ENCODE measurements at regions not wholly inside any gene's neighbourhood (a gene's known extent, or its start where the extent isn't known, plus 50 kb on each side); places are given as distances from the start of the nearest gene placed in this dataset.
A peak's percentile ranks its signal among the peaks of the same experiment; 100 is the strongest.
"Not testable (repeated sequence)": the region's sequence is repeated elsewhere in the genome, so short reads cannot be mapped to it uniquely, and the experiment has no call there.

DNA sequence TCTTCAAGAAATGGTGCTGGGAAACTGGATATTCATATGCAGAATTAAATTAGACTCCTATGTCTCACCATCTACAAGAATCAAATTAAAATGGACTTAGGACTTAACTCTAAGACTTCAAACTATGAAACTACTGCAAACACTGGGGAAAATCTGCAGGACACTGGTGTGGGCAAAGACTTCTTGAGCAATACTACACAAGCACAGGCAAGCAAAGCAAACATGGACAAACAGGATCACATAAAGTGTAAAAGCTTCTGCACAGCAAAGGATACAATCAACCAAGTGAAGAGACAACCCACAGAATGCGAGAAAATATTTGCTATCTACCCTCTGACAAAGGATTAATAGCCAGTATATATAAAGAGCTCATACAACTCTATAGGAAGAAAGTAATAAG lies 1161.1 kb upstream of the CITED2 start:
- H3K4me3 ChIP-seq (ENCODE audit: low read depth, low read length): no peak overlapping the region
- TF ChIP-seq, protein P1, sequence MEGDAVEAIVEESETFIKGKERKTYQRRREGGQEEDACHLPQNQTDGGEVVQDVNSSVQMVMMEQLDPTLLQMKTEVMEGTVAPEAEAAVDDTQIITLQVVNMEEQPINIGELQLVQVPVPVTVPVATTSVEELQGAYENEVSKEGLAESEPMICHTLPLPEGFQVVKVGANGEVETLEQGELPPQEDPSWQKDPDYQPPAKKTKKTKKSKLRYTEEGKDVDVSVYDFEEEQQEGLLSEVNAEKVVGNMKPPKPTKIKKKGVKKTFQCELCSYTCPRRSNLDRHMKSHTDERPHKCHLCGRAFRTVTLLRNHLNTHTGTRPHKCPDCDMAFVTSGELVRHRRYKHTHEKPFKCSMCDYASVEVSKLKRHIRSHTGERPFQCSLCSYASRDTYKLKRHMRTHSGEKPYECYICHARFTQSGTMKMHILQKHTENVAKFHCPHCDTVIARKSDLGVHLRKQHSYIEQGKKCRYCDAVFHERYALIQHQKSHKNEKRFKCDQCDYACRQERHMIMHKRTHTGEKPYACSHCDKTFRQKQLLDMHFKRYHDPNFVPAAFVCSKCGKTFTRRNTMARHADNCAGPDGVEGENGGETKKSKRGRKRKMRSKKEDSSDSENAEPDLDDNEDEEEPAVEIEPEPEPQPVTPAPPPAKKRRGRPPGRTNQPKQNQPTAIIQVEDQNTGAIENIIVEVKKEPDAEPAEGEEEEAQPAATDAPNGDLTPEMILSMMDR (IDR thresholded peaks at IDR 0.05; ENCODE audit: insufficient read depth, low read length): no peak
- no peak for DNase-seq (ENCODE audit: low read depth)

DNA sequence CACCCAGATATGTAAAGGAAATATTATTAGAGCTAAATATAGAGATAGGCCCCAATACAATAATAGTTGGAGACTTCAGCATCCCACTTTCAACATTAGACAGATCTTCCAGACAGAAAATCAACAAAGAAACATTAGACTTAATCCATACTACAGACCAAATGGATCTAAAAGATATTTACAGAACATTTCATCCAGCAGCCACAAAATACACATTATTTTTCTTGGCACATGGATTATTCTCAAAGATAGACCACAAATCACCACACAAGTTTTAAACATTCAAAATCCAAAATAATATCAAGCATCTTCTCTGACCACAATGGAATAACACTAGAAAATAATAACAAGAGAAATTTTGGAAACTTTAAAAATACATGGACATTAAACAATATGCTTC lies 1159.1 kb upstream of the CITED2 start:
- no peak for DNase-seq (ENCODE audit: low read depth)
- TF ChIP-seq, protein P1 (IDR thresholded peaks at IDR 0.05; ENCODE audit: insufficient read depth, low read length): no peak
- H3K4me3 ChIP-seq (ENCODE audit: low read depth, low read length): no peak overlapping the region

DNA sequence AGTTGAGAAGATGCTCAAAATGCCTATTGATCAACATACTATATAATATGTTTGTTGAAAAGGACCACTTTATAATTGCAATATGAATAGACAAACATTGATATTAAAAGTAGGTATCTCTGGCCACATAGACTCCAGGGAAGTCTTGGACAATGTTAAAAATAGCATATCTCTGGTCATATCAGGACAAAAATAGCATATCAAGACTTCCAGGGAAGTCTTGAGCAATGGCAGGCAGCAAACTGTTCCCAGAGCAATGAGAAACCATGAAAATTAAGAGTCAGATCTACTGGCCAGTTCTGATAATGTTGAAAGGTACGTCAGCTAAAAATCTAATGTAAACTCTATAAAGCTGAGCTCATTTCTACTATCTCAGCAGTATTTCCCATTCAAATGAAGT lies 1130.3 kb upstream of the CITED2 start:
- DNase-seq (ENCODE audit: low read depth): peak; percentile 22
- TF ChIP-seq, protein P1 (IDR thresholded peaks at IDR 0.05; ENCODE audit: insufficient read depth, low read length): no peak
- H3K4me3 ChIP-seq (ENCODE audit: low read depth, low read length): no peak overlapping the region

DNA sequence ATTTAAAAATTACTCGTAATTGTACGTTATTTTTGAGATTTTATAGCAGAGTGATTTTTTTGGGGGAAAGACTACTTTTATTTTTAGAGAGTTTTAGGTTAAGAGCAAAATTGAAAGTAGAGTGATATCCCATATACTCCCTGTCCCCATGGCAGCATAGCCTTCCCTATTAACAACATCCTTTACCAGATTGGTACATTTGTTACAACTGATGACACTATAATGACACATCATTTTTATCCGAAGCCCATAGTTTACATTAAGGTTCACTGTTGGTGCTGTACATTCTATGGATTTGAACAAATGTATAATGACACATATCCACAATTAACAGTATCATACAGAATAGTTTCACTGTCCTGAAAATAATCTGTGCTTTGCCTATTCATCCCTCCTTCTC lies 1126.4 kb upstream of the CITED2 start:
- TF ChIP-seq, protein P1 (IDR thresholded peaks at IDR 0.05; ENCODE audit: insufficient read depth, low read length): no peak
- no peak for DNase-seq (ENCODE audit: low read depth)
- H3K4me3 ChIP-seq (ENCODE audit: low read depth, low read length): no peak overlapping the region

DNA sequence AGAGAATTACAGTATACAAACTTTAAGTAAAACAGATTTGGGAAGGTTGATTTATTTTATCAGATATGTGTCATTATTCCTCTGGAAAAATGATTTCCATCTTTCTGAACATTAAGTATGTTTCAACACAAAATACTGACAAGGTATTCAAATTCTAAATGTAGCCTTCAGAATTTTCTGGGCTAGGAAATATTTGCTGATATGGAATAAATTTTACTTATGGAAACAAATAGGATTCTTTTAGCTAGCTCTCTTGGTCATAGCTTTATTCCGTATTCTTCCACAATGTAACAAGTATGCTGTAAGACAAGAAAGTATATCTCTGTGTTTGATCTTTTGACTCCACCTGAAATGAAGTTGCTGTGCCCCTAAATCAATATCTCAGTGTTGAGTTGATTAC lies 1125.2 kb upstream of the CITED2 start:
- H3K4me3 ChIP-seq (ENCODE audit: low read depth, low read length): no peak overlapping the region
- no peak for DNase-seq (ENCODE audit: low read depth)
- TF ChIP-seq, protein P1 (IDR thresholded peaks at IDR 0.05; ENCODE audit: insufficient read depth, low read length): no peak

DNA sequence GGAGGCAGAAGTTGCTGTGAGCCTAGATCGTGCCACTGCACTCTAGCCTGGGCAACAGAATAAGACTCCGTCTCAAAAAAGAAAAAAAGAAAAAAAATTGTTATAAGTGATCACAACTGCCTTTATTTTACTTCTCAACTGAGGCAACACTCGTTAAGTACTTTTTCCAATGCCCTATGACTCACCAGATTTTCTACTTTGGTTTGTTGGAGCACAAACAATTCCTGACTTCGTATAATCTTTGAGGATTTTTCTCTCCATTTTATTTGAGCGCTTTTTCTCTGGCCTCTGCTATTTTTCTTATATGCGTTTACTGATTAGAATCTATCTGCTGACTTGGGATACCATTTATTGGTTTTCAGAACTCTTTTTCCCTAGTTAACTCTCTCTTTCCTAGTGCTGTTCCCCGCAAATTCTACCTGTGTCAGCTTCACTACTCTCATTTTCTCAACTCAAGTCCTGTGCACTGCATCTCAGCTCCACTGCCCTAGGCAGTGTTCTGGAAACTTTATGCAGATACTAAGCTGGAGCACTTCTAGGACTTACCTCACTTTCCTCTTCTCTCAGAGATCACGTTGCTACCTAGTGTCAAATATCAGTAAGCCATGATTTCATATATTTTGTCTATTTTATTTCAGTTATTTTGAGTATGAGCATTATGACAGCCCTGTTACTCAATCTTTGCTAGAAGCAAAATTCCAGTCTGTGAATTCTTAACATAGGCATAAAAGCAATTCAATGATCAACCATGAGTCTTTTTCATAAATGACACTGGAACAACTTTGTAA lies 1120.1 kb upstream of the CITED2 start:
- TF ChIP-seq, protein P1 (IDR thresholded peaks at IDR 0.05; ENCODE audit: insufficient read depth, low read length): no peak
- no peak overlapping the region for H3K4me3 ChIP-seq (ENCODE audit: low read depth, low read length)
- DNase-seq (ENCODE audit: low read depth): no peak

DNA sequence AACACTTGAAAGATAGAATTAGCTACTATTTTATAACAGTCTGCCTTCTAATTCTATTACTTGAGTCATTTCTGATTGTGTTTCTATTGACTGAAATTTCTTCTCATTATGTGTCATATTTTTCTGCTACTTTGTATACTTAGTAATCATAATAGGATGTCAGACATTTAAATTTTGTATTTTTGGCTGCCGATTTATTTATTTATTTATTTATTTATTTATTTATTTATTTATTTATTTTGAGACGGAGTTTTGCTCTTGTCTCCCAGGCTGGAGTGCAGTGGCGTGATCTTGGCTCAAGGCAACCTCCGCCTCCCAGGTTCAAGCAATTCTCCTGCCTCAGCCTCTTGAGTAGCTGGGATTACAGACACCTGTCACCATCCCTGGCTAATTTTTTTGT lies 1119.0 kb upstream of the CITED2 start:
- not testable (repeated sequence) for DNase-seq (ENCODE audit: low read depth)

More for the DNA sequence above, 1119.0 kb upstream of the CITED2 start:
- not testable (repeated sequence) for H3K4me3 ChIP-seq (ENCODE audit: low read depth, low read length)
